Parathyroid adenoma (tissue), 2 donors: ENCODE measurements at regions not wholly inside any gene's neighbourhood (a gene's known extent, or its start where the extent isn't known, plus 50 kb on each side); places are given as distances from the start of the nearest gene placed in this dataset.
"Not testable (repeated sequence)": the region's sequence is repeated elsewhere in the genome, so short reads cannot be mapped to it uniquely, and the experiment has no call there.

Source experiments
- H2AFZ ChIP-seq: fragments of 300-600 bp; sonication (generic); one replicate; pipeline ENCODE4 v1.7.0; 2017; ENCODE audit warnings: antibody characterized with exemption, mild to moderate bottlenecking
- H3K27ac ChIP-seq: fragments of 300-600 bp; sonication (generic); one replicate; pipeline ENCODE4 v1.7.0; 2017
- H3K27me3 ChIP-seq: fragments of 300-600 bp; sonication (generic); one replicate; pipeline ENCODE4 v1.7.0; 2017; ENCODE audit warnings: low read length; ENCODE audit not compliant: control insufficient read depth, insufficient read depth
- H3K36me3 ChIP-seq: fragments of 300-600 bp; sonication (generic); one replicate; pipeline ENCODE4 v1.7.0; 2017; ENCODE audit warnings: low read length; ENCODE audit not compliant: control insufficient read depth, insufficient read depth
- H3K4me1 ChIP-seq: fragments of 300-600 bp; sonication (generic); one replicate; pipeline ENCODE4 v1.7.0; 2017; ENCODE audit warnings: control low read depth
- H3K4me2 ChIP-seq: fragments of 300-600 bp; sonication (generic); one replicate; pipeline ENCODE4 v1.7.0; 2017; ENCODE audit warnings: low read length
- H3K4me3 ChIP-seq: fragments of 300-600 bp; sonication (generic); one replicate; pipeline ENCODE4 v1.7.0; 2017; ENCODE audit warnings: low read depth, low read length
- H3K79me2 ChIP-seq: fragments of 300-600 bp; sonication (generic); one replicate; pipeline ENCODE4 v1.7.0; 2017; ENCODE audit warnings: control low read depth
- H3K9ac ChIP-seq: fragments of 300-600 bp; sonication (generic); one replicate; pipeline ENCODE4 v1.7.0; 2017; ENCODE audit warnings: mild to moderate bottlenecking
- H3K9me3 ChIP-seq: fragments of 300-600 bp; sonication (generic); one replicate; pipeline ENCODE4 v1.7.0; 2017; ENCODE audit warnings: low read length; ENCODE audit not compliant: control insufficient read depth
- TF ChIP-seq, protein P1 (sequence below): fragments of 300-600 bp; sonication (generic); IDR thresholded peaks from one replicate; pipeline ENCODE4 v1.7.0; 2017; ENCODE audit warnings: antibody characterized with exemption, mild to moderate bottlenecking
- donor health status: primary hyperparathyroidism.

GRCh38 chr2:156254637-156255067 is 77.9 kb downstream of the NR4A2 start:
- H3K4me1 ChIP-seq, H3K27me3 ChIP-seq, H3K36me3 ChIP-seq, H3K4me2 ChIP-seq, H3K79me2 ChIP-seq, H3K9ac ChIP-seq, H3K4me3 ChIP-seq, H3K9me3 ChIP-seq: not testable (repeated sequence)
- Histone ChIP-seq H2AFZ (peak overlapping the region; percentile 66), H3K27ac (peak overlapping the region; percentile 64)

GRCh38 chr2:156253765-156254164 is 78.8 kb downstream of the NR4A2 start:
- Histone ChIP-seq H3K4me1 (no peaks in the 10 kb centered on the region), H3K4me3 (no peak overlapping the region), H3K27me3 (no peaks in the 10 kb centered on the region), H2AFZ (no peak overlapping the region), H3K4me2 (no peak overlapping the region), H3K27ac (no peak overlapping the region), H3K36me3 (no peaks in the 10 kb centered on the region), H3K79me2 (no peaks in the 10 kb centered on the region), H3K9ac (no peak overlapping the region), H3K9me3 (no peaks in the 10 kb centered on the region)
- TF ChIP-seq, protein P1, sequence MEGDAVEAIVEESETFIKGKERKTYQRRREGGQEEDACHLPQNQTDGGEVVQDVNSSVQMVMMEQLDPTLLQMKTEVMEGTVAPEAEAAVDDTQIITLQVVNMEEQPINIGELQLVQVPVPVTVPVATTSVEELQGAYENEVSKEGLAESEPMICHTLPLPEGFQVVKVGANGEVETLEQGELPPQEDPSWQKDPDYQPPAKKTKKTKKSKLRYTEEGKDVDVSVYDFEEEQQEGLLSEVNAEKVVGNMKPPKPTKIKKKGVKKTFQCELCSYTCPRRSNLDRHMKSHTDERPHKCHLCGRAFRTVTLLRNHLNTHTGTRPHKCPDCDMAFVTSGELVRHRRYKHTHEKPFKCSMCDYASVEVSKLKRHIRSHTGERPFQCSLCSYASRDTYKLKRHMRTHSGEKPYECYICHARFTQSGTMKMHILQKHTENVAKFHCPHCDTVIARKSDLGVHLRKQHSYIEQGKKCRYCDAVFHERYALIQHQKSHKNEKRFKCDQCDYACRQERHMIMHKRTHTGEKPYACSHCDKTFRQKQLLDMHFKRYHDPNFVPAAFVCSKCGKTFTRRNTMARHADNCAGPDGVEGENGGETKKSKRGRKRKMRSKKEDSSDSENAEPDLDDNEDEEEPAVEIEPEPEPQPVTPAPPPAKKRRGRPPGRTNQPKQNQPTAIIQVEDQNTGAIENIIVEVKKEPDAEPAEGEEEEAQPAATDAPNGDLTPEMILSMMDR, result no peak

GRCh38 chr2:156242874-156243273 is 89.6 kb downstream of the NR4A2 start:
- no peak overlapping the region for H3K4me2 ChIP-seq
- TF ChIP-seq, protein P1, result no peak
- no peak overlapping the region for H3K9ac ChIP-seq
- no peak overlapping the region for H2AFZ ChIP-seq
- no peaks in the 10 kb centered on the region for H3K9me3 ChIP-seq
- no peaks in the 10 kb centered on the region for H3K36me3 ChIP-seq
- H3K4me1 ChIP-seq, result no peaks in the 10 kb centered on the region
- H3K27me3 ChIP-seq, result no peaks in the 10 kb centered on the region
- H3K4me3 ChIP-seq, result no peak overlapping the region
- H3K79me2 ChIP-seq, result no peaks in the 10 kb centered on the region
- H3K27ac ChIP-seq, result no peak overlapping the region

DNA sequence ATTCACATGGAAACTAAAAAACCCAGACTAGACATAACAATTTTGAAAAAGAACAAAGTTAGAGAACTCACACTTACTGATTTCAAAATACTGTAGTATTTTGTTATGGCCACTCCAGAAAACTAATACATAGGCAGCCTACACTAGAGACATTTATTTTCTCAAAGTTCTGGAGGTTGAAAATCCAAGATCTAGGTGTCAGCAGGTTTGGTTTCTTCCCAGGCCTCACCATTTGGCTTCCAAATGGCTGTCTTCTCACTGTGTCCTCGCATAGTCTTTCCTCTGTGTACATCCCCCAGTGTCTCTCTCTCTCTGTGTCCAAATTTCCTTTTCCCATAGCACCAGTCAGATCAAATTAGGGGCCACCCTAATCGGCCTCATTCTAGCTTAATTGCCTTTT is 95.0 kb downstream of the NR4A2 start:
- no peaks in the 10 kb centered on the region for H3K4me1 ChIP-seq
- H3K27me3 ChIP-seq, result no peaks in the 10 kb centered on the region
- H3K4me3 ChIP-seq, result no peak overlapping the region
- H3K27ac ChIP-seq, result no peak overlapping the region
- H3K4me2 ChIP-seq, result no peak overlapping the region
- no peaks in the 10 kb centered on the region for H3K79me2 ChIP-seq
- no peak overlapping the region for H3K9ac ChIP-seq
- no peaks in the 10 kb centered on the region for H3K9me3 ChIP-seq
- H2AFZ ChIP-seq, result no peak overlapping the region
- no peaks in the 10 kb centered on the region for H3K36me3 ChIP-seq
- TF ChIP-seq, protein P1, result no peak

DNA sequence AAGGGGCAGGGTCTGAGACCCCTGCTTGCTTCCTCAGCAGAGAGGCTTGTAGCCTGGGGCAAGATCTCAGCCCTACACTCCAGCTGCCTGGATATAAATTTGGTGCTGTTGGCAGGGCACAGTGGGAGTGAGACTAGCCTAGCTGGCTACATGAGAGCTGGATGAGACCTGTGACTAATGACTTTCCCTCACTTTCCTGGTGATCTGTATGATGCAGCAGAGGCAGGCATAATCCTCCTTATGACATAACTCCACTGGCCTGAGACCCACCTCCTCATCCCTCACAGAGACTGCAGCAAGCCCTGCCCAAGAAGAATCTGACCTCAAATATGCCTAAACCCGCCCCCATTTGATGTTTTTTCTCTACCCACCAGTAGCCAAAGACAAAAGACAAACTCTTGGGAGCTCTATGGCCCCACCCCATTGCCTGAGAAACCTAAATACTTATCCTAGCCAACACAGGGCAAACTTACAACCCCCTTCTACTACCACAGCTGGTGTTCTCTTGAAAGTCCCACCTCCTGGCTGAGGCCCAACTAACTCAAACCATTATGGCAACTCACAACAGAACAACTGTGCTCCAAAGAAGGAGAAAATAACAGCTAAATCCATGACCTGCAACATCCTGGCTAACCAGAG is 102.7 kb downstream of the NR4A2 start:
- no peak overlapping the region for H3K27ac ChIP-seq
- no peak overlapping the region for H3K4me3 ChIP-seq
- no peak overlapping the region for H2AFZ ChIP-seq
- H3K79me2 ChIP-seq, result no peaks in the 10 kb centered on the region
- H3K9ac ChIP-seq, result no peak overlapping the region
- TF ChIP-seq, protein P1, result no peak
- H3K4me2 ChIP-seq, result no peak overlapping the region
- no peaks in the 10 kb centered on the region for H3K36me3 ChIP-seq
- no peaks in the 10 kb centered on the region for H3K4me1 ChIP-seq
- no peaks in the 10 kb centered on the region for H3K27me3 ChIP-seq
- no peaks in the 10 kb centered on the region for H3K9me3 ChIP-seq

DNA sequence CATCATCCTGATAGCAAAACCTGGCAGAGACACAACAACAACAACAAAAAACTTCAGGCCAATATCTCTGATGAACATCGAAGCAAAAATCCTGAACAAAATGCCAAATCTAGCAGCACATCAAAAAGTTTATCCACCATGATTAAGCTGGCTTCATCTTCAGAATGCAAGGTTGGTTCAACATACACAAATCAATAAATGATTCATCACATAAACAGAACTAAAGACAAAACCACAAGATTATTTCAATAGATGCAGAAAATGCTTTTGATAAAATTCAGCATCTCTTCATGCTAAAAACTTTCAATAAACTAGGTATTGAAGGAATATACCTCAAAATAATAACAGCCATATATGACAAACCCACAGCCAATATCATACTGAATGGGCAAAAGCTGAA is 109.2 kb downstream of the NR4A2 start:
- H3K79me2 ChIP-seq, H3K4me3 ChIP-seq, H3K27ac ChIP-seq, H3K36me3 ChIP-seq, H3K9me3 ChIP-seq, H3K4me2 ChIP-seq, H3K27me3 ChIP-seq, H2AFZ ChIP-seq, H3K4me1 ChIP-seq, H3K9ac ChIP-seq: not testable (repeated sequence)
